ENCODE measurements at regions not wholly inside any gene's neighbourhood (a gene's known extent, or its start where the extent isn't known, plus 50 kb on each side); places are given as distances from the start of the nearest gene placed in this dataset.

DNA sequence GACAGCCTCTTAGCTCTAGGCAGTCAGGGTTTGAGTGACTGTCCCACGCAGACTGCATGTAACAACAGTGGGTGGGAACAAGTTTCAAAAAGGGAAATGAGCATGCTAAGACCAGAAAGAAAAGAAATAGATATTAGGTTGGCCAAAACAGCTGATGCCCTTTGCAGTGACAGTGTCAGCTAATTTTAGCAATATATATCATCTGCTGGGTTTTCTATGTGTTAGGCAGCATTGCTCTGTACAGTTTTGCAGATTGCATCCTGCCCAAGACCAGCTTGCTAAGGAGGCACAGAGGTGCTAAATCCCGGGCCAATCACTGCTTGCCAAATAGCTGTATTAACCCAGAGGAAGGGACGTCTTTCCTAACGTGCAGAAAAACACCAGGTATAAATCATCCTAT is 541.9 kb upstream of the TBX3 start:
- TF ChIP-seq, protein P1, sequence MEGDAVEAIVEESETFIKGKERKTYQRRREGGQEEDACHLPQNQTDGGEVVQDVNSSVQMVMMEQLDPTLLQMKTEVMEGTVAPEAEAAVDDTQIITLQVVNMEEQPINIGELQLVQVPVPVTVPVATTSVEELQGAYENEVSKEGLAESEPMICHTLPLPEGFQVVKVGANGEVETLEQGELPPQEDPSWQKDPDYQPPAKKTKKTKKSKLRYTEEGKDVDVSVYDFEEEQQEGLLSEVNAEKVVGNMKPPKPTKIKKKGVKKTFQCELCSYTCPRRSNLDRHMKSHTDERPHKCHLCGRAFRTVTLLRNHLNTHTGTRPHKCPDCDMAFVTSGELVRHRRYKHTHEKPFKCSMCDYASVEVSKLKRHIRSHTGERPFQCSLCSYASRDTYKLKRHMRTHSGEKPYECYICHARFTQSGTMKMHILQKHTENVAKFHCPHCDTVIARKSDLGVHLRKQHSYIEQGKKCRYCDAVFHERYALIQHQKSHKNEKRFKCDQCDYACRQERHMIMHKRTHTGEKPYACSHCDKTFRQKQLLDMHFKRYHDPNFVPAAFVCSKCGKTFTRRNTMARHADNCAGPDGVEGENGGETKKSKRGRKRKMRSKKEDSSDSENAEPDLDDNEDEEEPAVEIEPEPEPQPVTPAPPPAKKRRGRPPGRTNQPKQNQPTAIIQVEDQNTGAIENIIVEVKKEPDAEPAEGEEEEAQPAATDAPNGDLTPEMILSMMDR (IDR thresholded peaks at IDR 0.05; ENCODE audit: control extremely low read depth in 1 of 3, insufficient read depth in 1 of 3, low read depth in 1 of 3, low read length in 3 of 3) = no peak
- TF ChIP-seq EZH2 (IDR thresholded peaks at IDR 0.05; ENCODE audit: low read depth, low read length, severe bottlenecking) (no peak), RFX5 (IDR thresholded peaks at IDR 0.05; ENCODE audit: borderline replicate concordance, low read depth, low read length) (no peak), POLR2AphosphoS5 (IDR thresholded peaks at IDR 0.05; ENCODE audit: low read depth, low read length) (no peak)

Measured in H1 (cell line).